Kidney (tissue), 13 donors: ENCODE measurements at regions not wholly inside any gene's neighbourhood (a gene's known extent, or its start where the extent isn't known, plus 50 kb on each side); places are given as distances from the start of the nearest gene placed in this dataset.

ENCODE experiments used
- DNase-seq, 5 donors: peaks; one replicate each; pipeline ENCODE4 v3.0.0-alpha.2; 2013 to 2020
- FAIRE-seq: peaks from 2 replicates; lab custom pipeline; 2012; peaks lifted over from hg19 to GRCh38; lab: Jason Lieb, UNC
- H3K27ac ChIP-seq, 2 donors: one replicate each; pipeline ENCODE4 v1.7.0; 2013; ENCODE audit warnings: low read depth in 2 of 2, low read length in 2 of 2, inconsistent platforms in 1 of 2
- H3K27me3 ChIP-seq: one replicate; pipeline ENCODE4 v1.7.1; 2013; ENCODE audit warnings: low read length, inconsistent platforms; ENCODE audit not compliant: control insufficient read depth, insufficient read depth
- H3K36me3 ChIP-seq, 3 donors: one replicate each; pipeline versions ENCODE4 v1.7.0 to v1.7.1; 2013; ENCODE audit warnings: low read length in 3 of 3, control low read depth in 1 of 3, inconsistent platforms in 1 of 3; ENCODE audit not compliant: insufficient read depth in 3 of 3, control insufficient read depth in 2 of 3
- H3K4me1 ChIP-seq, 3 donors: one replicate each; pipeline versions ENCODE4 v1.7.0 to v1.7.1; 2013; ENCODE audit warnings: low read length in 3 of 3, inconsistent platforms in 1 of 3, low read depth in 1 of 3; ENCODE audit not compliant: control insufficient read depth in 2 of 3, insufficient read depth in 2 of 3
- H3K4me3 ChIP-seq, 3 donors: one replicate each; pipeline versions ENCODE4 v1.7.0 to v1.8.1; 2013; ENCODE audit warnings: low read length in 3 of 3, control low read depth in 1 of 3, inconsistent platforms in 1 of 3
- H3K9ac ChIP-seq, 3 donors: one replicate each; pipeline versions ENCODE4 v1.7.0 to v1.7.1; 2013; ENCODE audit warnings: low read length in 3 of 3, control low read depth in 1 of 3, inconsistent platforms in 1 of 3
- H3K9me3 ChIP-seq, 3 donors: one replicate each; pipeline versions ENCODE4 v1.7.0 to v1.7.1; 2013; ENCODE audit warnings: low read length in 3 of 3, control low read depth in 1 of 3, inconsistent platforms in 1 of 3; ENCODE audit not compliant: control insufficient read depth in 2 of 3, insufficient read depth in 1 of 3
- intact Hi-C: fragments of 100-400 bp; cut with DNase I; formaldehyde crosslinking; loops from one replicate; pipeline ENCODE4 v1.11.1; 2022
- TF ChIP-seq, protein P1 (sequence below): IDR thresholded peaks from 3 replicates; pipeline ENCODE4 v1.5.1; 2012; ENCODE audit warnings: mild to moderate bottlenecking, moderate library complexity, borderline replicate concordance; ENCODE audit not compliant: insufficient read depth; ENCODE audit errors: extremely low read depth
- donor health status: control.
- donor health status: control.
- donor health status: control.
- donor health status: control.
- donor health status: control.
- donor health status: DM: yes; HTN: yes; CAD: no.
- donor health status: Normal renal cell carcinoma (clear cell type).

DNA sequence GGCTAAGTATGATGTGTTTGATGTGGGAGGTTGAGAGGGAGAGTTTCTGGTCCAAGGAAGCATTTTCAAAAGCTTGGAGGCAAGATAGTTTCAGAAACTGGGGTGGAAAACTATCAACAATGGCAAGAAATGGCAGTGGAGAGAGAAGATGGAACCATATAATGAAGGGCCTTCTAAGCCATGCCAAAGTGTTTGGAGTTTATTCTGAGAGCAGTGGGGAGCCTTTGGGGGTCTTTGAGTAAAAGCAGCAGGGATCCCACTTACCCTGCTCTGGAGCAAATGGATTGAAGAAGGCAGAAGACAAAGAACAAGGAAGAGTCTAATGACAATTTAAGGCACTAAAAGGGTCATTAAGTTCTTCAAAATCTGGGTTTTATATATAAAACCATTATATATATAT lies 538.9 kb downstream of the UTRN start:
- intact Hi-C loops, result no loop called here
- Histone ChIP-seq H3K9ac (no peak overlapping the region), H3K4me1 (no peaks in the 10 kb centered on the region), H3K9me3 (no peaks in the 10 kb centered on the region), H3K27me3 (no peaks in the 10 kb centered on the region), H3K4me3 (no peak overlapping the region), H3K36me3 (peaks cover 0 to 4% (median 0%) of the 10 kb centered on the region in 3 donors), H3K27ac (no peak overlapping the region)
- DNase-seq, result no peak
- TF ChIP-seq, protein P1, sequence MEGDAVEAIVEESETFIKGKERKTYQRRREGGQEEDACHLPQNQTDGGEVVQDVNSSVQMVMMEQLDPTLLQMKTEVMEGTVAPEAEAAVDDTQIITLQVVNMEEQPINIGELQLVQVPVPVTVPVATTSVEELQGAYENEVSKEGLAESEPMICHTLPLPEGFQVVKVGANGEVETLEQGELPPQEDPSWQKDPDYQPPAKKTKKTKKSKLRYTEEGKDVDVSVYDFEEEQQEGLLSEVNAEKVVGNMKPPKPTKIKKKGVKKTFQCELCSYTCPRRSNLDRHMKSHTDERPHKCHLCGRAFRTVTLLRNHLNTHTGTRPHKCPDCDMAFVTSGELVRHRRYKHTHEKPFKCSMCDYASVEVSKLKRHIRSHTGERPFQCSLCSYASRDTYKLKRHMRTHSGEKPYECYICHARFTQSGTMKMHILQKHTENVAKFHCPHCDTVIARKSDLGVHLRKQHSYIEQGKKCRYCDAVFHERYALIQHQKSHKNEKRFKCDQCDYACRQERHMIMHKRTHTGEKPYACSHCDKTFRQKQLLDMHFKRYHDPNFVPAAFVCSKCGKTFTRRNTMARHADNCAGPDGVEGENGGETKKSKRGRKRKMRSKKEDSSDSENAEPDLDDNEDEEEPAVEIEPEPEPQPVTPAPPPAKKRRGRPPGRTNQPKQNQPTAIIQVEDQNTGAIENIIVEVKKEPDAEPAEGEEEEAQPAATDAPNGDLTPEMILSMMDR, result no peak
- FAIRE-seq, result no peak

DNA sequence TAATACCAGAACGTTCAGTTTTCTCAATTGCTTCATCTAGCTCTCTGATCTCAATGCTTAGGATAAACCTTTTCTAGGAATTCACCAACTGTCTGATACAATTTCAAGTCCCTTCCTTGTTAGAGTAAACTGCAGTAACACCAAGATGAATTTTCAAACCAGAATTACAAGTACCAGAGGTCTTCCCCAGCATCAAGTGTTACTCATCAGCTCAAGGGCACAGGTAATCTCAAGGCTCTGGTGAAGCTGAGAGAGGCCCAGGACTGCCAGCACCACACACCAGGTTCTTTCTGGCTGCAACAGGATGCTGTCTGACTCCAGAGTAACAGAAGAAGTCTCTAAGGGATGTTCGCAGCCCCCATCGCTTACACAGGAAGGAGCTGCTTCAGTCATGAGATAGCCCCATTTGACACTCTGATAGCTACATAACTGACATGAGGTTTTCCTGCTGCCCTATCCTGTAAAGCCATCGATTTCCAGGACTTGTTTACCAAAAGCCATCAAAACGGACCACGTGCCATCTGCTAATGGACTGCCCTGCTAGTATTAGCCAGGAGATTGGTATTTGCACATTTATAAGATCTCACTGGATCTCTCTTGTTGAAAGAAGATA lies 549.4 kb downstream of the UTRN start:
- no peak overlapping the region for H3K9ac ChIP-seq
- no peaks in the 10 kb centered on the region for H3K27me3 ChIP-seq
- TF ChIP-seq, protein P1, result no peak
- DNase-seq, result no peak
- no peak for FAIRE-seq
- H3K9me3 ChIP-seq, result no peaks in the 10 kb centered on the region
- no peak overlapping the region for H3K4me3 ChIP-seq
- H3K4me1 ChIP-seq, result no peaks in the 10 kb centered on the region
- H3K27ac ChIP-seq, result no peak overlapping the region
- intact Hi-C loops, result no loop called here
- H3K36me3 ChIP-seq, result peaks cover 8 to 21% (median 14%) of the 10 kb centered on the region in 3 donors

DNA sequence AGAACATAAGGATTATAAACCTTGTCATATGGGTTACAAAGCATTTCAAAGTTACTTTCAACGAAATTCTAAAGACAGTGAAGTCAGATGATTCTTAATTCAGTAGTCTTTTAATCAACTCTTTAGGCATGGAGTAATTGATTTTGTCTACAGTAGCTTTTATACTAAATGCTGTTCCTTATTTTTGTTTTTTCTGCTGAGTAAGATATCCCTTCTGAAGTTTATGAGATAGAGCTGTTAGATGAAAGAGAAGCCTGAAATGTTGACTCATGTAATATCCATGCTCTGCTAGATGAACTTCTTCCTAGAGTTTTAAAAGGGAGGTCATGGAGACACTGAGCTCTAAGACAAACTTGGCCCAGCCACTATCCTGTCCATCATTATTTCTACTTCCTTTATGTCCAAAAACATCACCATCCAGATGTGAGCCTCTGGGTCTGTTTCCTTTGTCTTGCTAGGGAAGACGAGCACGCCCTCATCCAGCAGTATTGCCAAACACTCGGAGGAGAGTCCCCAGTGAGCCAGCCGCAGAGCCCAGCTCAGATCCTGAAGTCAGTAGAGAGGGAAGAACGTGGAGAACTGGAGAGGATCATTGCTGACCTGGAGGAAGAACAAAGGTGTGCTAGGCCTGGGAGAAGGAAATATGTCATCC lies 550.3 kb downstream of the UTRN start:
- no peak overlapping the region for H3K4me3 ChIP-seq
- no peak overlapping the region for H3K27ac ChIP-seq
- H3K4me1 ChIP-seq, result no peaks in the 10 kb centered on the region
- H3K9me3 ChIP-seq, result no peaks in the 10 kb centered on the region
- peak in 1 of 5 donors; percentile 37 for DNase-seq
- intact Hi-C loops, result no loop called here
- H3K36me3 ChIP-seq, result peaks cover 8 to 21% (median 15%) of the 10 kb centered on the region in 3 donors
- TF ChIP-seq, protein P1, result no peak
- FAIRE-seq, result no peak
- no peak overlapping the region for H3K9ac ChIP-seq
- no peaks in the 10 kb centered on the region for H3K27me3 ChIP-seq
